Heart right ventricle (tissue), 16 donors: ENCODE measurements at regions not wholly inside any gene's neighbourhood (a gene's known extent, or its start where the extent isn't known, plus 50 kb on each side); places are given as distances from the start of the nearest gene placed in this dataset.

Experiments used
- ATAC-seq, 8 donors: fragments of 200-7000 bp; cut with Tn5 transposase; one replicate each; pipeline ENCODE4 v1.9.1; 2020; ENCODE audit warnings: mild to moderate bottlenecking in 8 of 8, moderate library complexity in 8 of 8, moderate number of reproducible peaks in 1 of 8
- DNase-seq, 2 donors: peaks; one replicate each; pipeline ENCODE4 v3.0.0-alpha.2; 2020
- H3K27ac ChIP-seq, 10 donors: fragments of 200-600 bp; sonication (generic) in 2 of 10; one replicate each; pipeline versions ENCODE4 v1.5.0 to v1.8.0; 2020 to 2022; ENCODE audit warnings: mild to moderate bottlenecking in 3 of 10
- H3K27me3 ChIP-seq, 7 donors: fragments of 200-600 bp; one replicate each; pipeline ENCODE4 v1.8.0; 2021 to 2022; ENCODE audit warnings: mild to moderate bottlenecking in 2 of 7
- H3K36me3 ChIP-seq, 9 donors: fragments of 200-600 bp; sonication (generic) in 1 of 9; one replicate each; pipeline versions ENCODE4 v1.5.0 to v1.8.0; 2020 to 2022; ENCODE audit warnings: mild to moderate bottlenecking in 2 of 9
- H3K4me1 ChIP-seq, 9 donors: fragments of 200-600 bp; sonication (generic) in 1 of 9; one replicate each; pipeline versions ENCODE4 v1.5.0 to v1.8.0; 2020 to 2022; ENCODE audit warnings: mild to moderate bottlenecking in 4 of 9
- H3K4me3 ChIP-seq, 10 donors: fragments of 200-600 bp; sonication (generic) in 2 of 10; one replicate each; pipeline versions ENCODE4 v1.5.0 to v1.8.0; 2020 to 2022; ENCODE audit warnings: mild to moderate bottlenecking in 7 of 10, moderate library complexity in 2 of 10
- H3K9me3 ChIP-seq, 11 donors: fragments of 200-600 bp in 10 of 11; sonication (generic) in 2 of 11; one replicate each; pipeline versions ENCODE4 v1.5.0 to v1.8.0; 2013 to 2022; ENCODE audit warnings: mild to moderate bottlenecking in 2 of 11, control low read depth in 1 of 11, moderate library complexity in 1 of 11
- WGBS, 2 donors: extraction: QIAGEN DNeasy Blood & Tissue Kit; methylation state at CpG; one replicate each; pipeline ENCODE4 v1.1.7; 2013; ENCODE audit warnings: inconsistent platforms in 1 of 2; 5-methylcytosine and 5-hydroxymethylcytosine counted together
- intact Hi-C, 10 donors: fragments of 100-400 bp; cut with DNase I; formaldehyde crosslinking; loops; one replicate each; pipeline versions ENCODE4 v1.11.1 to v1.14.2; 2022
- TF ChIP-seq, protein P1 (sequence below), 9 donors: fragments of 200-600 bp; sonication (generic) in 2 of 9; IDR thresholded peaks; one replicate each; pipeline versions ENCODE4 v1.5.0 to v1.8.0; 2021 to 2022; ENCODE audit warnings: antibody characterized with exemption in 9 of 9, mild to moderate bottlenecking in 5 of 9, moderate library complexity in 1 of 9
- donor health status: Arrhythmogenic right ventricular cardiomyopathy.
- donor health status: ischemic (EF 13 %, LVEDD 7.1; RV severe dilation, severe dysfunction).
- donor health status: healthy with polysubstance abuse.
- donor health status: DM: no; HTN: yes; CAD: no.
- donor health status: DM: no; HTN: no; CAD: no.
- donor health status: ischemic (EF 25% LVEDD 6.9; RV normal size, moderate dysfunction).
- donor health status: ischemic (EF 25% LVEDD 5.7; RV mildly dilated, moderate dysfunction).
- donor health status: healthy.
- donor health status: DM: yes; HTN: yes; CAD: no.
- donor health status: Ischemic cardiomyopathy.
- donor health status: ischemic (EF 35%, LVEDD 5.7; RV mildly dilated, moderate dysfunction).
- donor health status: nonischemic (EF 11% LVEDD 7.7; RV severe dilation, severe dysfunction).
- donor health status: DM: yes; HTN: yes; CAD: no.
- donor health status: PGD.
- donor health status: ischemic (EF 29% LVEDD 5.4; RV normal size, mild dysfunction).
- donor health status: nonischemic (EF 23%, LVEDD 6.1; RV moderate dilation, normal function).

DNA sequence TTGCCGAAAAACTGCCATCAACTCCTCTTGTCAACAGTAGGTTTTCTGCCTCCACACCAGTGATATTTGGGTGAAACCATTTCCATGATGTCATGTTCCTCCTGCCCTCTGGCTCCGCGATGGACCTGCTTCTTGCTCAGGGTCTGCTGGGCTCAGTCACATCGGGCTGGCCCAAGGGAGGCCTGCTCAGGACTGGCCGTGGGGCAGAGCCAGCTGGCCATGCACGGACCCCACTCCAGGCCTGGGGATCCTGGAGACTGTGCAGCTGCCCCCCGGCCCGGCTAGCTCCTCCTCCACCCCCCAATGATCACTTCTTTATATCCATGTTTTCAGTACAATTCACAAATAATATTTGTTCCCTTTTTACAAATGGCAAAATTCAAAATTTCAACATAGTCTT lies 270.3 kb upstream of the CCDC54 start:
- intact Hi-C loops = no loop called here
- Histone ChIP-seq H3K9me3 (peaks cover 0 to 2% (median 0%) of the 10 kb centered on the region in 11 donors), H3K27ac (no peak overlapping the region), H3K27me3 (no peaks in the 10 kb centered on the region), H3K36me3 (no peaks in the 10 kb centered on the region), H3K4me3 (no peak overlapping the region), H3K4me1 (no peaks in the 10 kb centered on the region)
- TF ChIP-seq, protein P1, sequence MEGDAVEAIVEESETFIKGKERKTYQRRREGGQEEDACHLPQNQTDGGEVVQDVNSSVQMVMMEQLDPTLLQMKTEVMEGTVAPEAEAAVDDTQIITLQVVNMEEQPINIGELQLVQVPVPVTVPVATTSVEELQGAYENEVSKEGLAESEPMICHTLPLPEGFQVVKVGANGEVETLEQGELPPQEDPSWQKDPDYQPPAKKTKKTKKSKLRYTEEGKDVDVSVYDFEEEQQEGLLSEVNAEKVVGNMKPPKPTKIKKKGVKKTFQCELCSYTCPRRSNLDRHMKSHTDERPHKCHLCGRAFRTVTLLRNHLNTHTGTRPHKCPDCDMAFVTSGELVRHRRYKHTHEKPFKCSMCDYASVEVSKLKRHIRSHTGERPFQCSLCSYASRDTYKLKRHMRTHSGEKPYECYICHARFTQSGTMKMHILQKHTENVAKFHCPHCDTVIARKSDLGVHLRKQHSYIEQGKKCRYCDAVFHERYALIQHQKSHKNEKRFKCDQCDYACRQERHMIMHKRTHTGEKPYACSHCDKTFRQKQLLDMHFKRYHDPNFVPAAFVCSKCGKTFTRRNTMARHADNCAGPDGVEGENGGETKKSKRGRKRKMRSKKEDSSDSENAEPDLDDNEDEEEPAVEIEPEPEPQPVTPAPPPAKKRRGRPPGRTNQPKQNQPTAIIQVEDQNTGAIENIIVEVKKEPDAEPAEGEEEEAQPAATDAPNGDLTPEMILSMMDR (IDR thresholded peaks at IDR 0.05) = no peak
- 97 to 99% methylated on average over 8 of the region's 8 CpGs for WGBS, 2 donors
- ATAC-seq = no peak
- DNase-seq = no peak

DNA sequence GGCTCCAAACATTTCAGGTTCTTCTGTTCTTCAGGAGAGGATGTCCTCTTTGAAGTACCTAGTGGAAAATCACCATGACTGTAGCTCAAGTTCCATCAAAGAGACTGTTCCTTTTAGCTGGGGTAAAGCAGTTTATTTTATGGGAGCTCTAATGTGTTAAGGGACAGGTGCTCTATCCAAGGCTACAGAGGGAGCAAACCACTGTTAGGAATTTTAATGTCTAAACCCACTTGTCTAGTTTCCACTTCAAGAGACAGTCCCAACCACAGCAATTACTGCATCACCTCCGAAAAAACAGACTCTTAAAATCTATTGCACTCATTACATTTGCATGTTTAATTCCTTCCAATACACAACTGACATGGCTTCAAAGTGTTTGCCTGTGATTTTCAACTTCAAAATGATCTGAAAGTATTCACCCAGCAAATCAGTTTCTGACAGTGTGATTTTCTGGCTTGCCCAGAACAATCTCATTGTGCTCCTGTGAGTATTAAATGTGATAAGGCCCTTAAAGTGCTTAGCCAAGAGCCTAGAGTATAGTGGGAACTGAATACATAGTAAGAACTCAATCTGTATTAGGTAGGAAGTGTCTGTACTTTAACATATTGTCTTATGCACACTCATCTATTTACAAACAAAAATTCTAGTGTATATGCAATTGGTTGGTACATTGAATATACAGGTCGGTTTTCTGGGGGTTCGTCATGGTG lies 266.5 kb upstream of the CCDC54 start:
- intact Hi-C loops = no loop called here
- Histone ChIP-seq H3K4me1 (no peaks in the 10 kb centered on the region), H3K27ac (no peak overlapping the region), H3K9me3 (no peaks in the 10 kb centered on the region), H3K36me3 (no peaks in the 10 kb centered on the region), H3K27me3 (no peaks in the 10 kb centered on the region), H3K4me3 (no peak overlapping the region)
- DNase-seq = no peak
- ATAC-seq = no peak
- TF ChIP-seq, protein P1 (IDR thresholded peaks at IDR 0.05) = no peak
- WGBS, 2 donors = 89 to 93% methylated on average over 3 of the region's 3 CpGs

DNA sequence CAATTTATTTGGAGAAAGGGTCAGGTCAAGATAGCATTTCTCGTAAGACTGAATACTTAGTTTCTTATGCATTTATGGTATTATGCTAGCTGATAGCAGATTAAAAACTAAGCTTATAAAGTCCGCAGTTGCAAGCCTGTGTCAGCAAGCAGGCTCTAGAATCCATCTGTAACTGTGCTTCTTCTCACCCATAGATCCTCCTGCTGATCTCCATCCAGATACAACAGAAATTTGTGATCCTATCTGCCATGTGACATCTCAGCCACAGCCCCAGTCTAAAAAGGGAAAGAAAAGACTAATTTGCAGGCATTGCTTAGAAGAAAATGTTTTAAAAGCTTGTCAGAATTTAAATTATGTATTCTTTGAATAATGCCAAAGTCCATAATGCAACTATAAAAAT lies 265.4 kb upstream of the CCDC54 start:
- Histone ChIP-seq H3K27ac (no peak overlapping the region), H3K4me1 (no peaks in the 10 kb centered on the region), H3K9me3 (no peaks in the 10 kb centered on the region), H3K27me3 (no peaks in the 10 kb centered on the region), H3K36me3 (no peaks in the 10 kb centered on the region), H3K4me3 (no peak overlapping the region)
- 93% methylated on average over 2 of the region's 2 CpGs for WGBS, 2 donors
- intact Hi-C loops = no loop called here
- TF ChIP-seq, protein P1 (IDR thresholded peaks at IDR 0.05) = no peak
- ATAC-seq (no peak), DNase-seq (no peak)

DNA sequence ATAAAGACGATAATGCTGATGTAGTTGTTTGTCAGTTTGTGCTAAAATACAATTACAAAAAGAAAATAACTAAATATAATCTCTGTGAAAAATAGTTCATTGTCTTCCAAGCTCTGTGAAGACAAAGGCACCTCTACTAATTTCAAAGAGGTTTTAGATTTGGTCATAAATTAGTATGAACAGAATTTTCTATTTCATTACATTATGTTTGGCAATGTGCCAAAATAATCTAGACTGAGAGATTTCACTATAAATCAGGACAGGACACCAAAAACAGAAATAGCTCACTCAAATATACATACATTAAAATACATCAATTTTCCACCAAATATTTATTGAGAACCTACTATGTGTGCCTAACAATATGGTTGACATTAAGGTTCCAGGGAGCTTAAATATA lies 264.9 kb upstream of the CCDC54 start:
- DNase-seq = no peak
- intact Hi-C loops = no loop called here
- no peak for ATAC-seq
- TF ChIP-seq, protein P1 (IDR thresholded peaks at IDR 0.05) = no peak
- Histone ChIP-seq H3K27me3 (no peaks in the 10 kb centered on the region), H3K36me3 (no peaks in the 10 kb centered on the region), H3K4me3 (no peak overlapping the region), H3K4me1 (peaks cover 0 to 3% (median 0%) of the 10 kb centered on the region in 9 donors), H3K27ac (no peak overlapping the region), H3K9me3 (no peaks in the 10 kb centered on the region)
- WGBS, 2 donors = 95 to 98% methylated on average over 1 of the region's 1 CpG
